ENCODE measurements at regions not wholly inside any gene's neighbourhood (a gene's known extent, or its start where the extent isn't known, plus 50 kb on each side); places are given as distances from the start of the nearest gene placed in this dataset.

- no peak for TF ChIP-seq ISL1 (CRISPR knock-in tag; IDR thresholded peaks at IDR 0.05)
- TF ChIP-seq CSDC2 (CRISPR knock-in tag; IDR thresholded peaks at IDR 0.05): no peak
Observed at GRCh38 chr15:88398011-88398410, 69.2 kb downstream of the MRPL46 start.

All from SK-N-SH treated with all-trans-retinoic acid at 6 μM for 48 hours (cell line).